GM21423 (cell line): ENCODE measurements at regions not wholly inside any gene's neighbourhood (a gene's known extent, or its start where the extent isn't known, plus 50 kb on each side); places are given as distances from the start of the nearest gene placed in this dataset.
A peak's percentile ranks its signal among the peaks of the same experiment; 100 is the strongest.

Experiments
- ATAC-seq: cut with Tn5 transposase; IDR thresholded peaks from one replicate; pipeline ENCODE4 v1.9.1; 2021; ENCODE audit warnings: mild to moderate bottlenecking, moderate library complexity; ENCODE audit not compliant: unreplicated experiment

GRCh38 chr3:4021162-4021561 lies 221.9 kb downstream of the LRRN1 start:
- no peak for ATAC-seq

GRCh38 chr3:4029135-4029534 lies 229.9 kb downstream of the LRRN1 start:
- ATAC-seq, result no peak

GRCh38 chr3:4030624-4031023 lies 231.4 kb downstream of the LRRN1 start:
- ATAC-seq, result no peak

GRCh38 chr3:4033296-4033695 lies 234.1 kb downstream of the LRRN1 start:
- ATAC-seq, result no peak

- no peak for ATAC-seq
Observed at GRCh38 chr3:4036046-4036445, 236.8 kb downstream of the LRRN1 start.

GRCh38 chr3:4038351-4038750 lies 239.1 kb downstream of the LRRN1 start:
- ATAC-seq, result no peak

GRCh38 chr3:4042070-4042469 lies 242.8 kb downstream of the LRRN1 start:
- no peak for ATAC-seq

- no peak for ATAC-seq
Observed at GRCh38 chr3:4042869-4043268, 243.6 kb downstream of the LRRN1 start.

- ATAC-seq, result no peak
Observed at GRCh38 chr3:4043867-4044575, 244.8 kb downstream of the LRRN1 start.

GRCh38 chr3:4044619-4045018 lies 245.4 kb downstream of the LRRN1 start:
- ATAC-seq, result no peak

GRCh38 chr3:4045756-4046155 lies 246.5 kb downstream of the LRRN1 start:
- no peak for ATAC-seq

GRCh38 chr3:4047366-4047765 lies 248.1 kb downstream of the LRRN1 start:
- ATAC-seq, result no peak

- no peak for ATAC-seq
Observed at GRCh38 chr3:4052706-4053105, 250.5 kb upstream of the SETMAR start.

GRCh38 chr3:4053975-4054374 lies 249.2 kb upstream of the SETMAR start:
- ATAC-seq, result no peak

- no peak for ATAC-seq
Observed at GRCh38 chr3:4060064-4060463, 243.1 kb upstream of the SETMAR start.

- ATAC-seq, result no peak
Observed at GRCh38 chr3:4060603-4061002, 242.6 kb upstream of the SETMAR start.

- no peak for ATAC-seq
Observed at GRCh38 chr3:4061195-4061594, 242.0 kb upstream of the SETMAR start.

- ATAC-seq, result no peak
Observed at GRCh38 chr3:4061783-4062360, 241.3 kb upstream of the SETMAR start.

- ATAC-seq, result no peak
Observed at GRCh38 chr3:4062621-4063020, 240.5 kb upstream of the SETMAR start.

GRCh38 chr3:4063916-4064574 lies 239.1 kb upstream of the SETMAR start:
- ATAC-seq, result no peak

GRCh38 chr3:4065085-4065484 lies 238.1 kb upstream of the SETMAR start:
- peak; percentile 52 for ATAC-seq

GRCh38 chr3:4065554-4065953 lies 237.6 kb upstream of the SETMAR start:
- ATAC-seq, result no peak
